Stimulated activated CD4-positive, alpha-beta T cell treated with anti-CD3 and anti-CD28 coated beads, Interleukin-12 subunit alpha, Interleukin-12 subunit beta, amount 100 ng/mL, for 48 hours (primary cell): ENCODE measurements at regions not wholly inside any gene's neighbourhood (a gene's known extent, or its start where the extent isn't known, plus 50 kb on each side); places are given as distances from the start of the nearest gene placed in this dataset.
"Not testable (repeated sequence)": the region's sequence is repeated elsewhere in the genome, so short reads cannot be mapped to it uniquely, and the experiment has no call there.

Source experiments
- DNase-seq, 3 donors: peaks; one replicate each; pipeline ENCODE4 v3.0.0-alpha.2; 2020; ENCODE audit warnings: low read depth in 2 of 3, low spot score in 1 of 3

DNA sequence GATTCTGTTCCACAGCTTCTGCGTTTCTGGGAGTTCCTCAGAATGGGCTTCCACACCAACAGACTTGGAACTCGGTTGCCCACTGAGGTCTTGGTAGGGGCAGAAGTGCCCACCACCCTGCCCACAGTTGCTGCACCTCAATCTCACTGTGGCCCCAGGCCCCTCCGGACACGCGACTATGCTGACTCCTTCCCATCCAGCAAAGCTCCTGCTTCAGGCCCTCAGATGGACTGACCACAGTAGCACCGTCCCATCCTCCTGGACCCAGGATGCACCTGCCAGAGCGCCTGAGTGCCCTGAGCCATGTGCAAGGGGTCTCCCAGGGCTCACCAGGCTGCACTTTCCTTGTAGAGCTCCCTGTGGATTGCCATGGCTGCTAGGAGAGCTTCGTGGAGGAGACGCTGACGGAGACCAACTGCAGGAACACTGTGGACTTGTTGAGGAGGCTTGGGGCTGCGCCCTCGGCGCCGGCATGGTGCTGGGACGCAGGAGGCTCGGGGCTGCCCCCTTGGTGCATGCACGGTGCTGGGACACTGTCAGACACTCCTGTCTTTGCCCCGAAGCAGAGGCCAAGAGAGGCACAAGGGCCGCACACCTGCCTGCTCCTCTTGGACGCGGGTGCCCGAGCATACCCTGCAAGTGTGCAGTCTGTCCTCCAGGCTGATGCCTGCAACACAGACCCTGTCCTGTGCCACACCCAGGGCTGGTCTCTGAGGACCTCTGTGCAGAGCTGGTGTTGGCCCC lies 201.3 kb downstream of the LIPI start:
- DNase-seq = not testable (repeated sequence)

DNA sequence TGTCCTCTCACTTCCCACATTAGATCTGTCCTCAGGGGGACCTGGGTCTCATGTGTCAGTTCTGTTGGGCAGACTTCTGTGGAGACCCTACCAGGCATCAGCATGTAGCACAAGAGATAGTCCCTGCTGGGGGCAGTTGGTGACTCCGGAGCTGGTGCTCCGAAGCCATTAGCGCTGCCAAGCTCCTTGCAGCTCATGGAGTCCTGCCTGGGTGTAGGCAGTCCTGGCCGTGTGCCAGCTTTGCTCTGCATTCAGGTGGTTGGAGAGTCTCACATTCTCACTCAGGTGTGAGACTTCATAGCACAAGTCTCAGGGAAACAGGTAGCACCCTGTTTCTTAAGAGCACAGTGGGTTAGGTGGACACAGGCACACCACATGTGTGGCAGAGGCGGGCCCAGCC lies 202.3 kb downstream of the LIPI start:
- not testable (repeated sequence) for DNase-seq

DNA sequence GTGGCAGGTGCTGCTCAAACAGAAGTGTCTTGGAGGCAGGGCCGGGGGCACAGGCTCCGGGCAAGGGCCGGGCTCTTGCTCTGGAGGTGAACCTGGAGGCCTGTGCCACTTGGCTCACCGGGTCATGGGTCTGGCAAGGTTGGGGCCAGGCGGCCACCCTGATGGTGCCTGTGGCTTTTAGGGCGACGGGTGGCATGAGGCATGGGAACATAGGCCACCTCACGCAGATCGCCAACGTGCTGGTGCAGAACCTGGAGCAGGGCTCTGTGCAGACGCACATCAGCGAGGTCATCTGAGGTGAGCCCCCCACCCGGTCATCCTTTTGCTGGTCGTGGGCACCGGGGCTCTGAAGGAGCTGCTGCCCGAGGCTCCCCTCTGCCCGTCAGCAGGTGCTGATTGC lies 202.7 kb downstream of the LIPI start:
- not testable (repeated sequence) for DNase-seq

DNA sequence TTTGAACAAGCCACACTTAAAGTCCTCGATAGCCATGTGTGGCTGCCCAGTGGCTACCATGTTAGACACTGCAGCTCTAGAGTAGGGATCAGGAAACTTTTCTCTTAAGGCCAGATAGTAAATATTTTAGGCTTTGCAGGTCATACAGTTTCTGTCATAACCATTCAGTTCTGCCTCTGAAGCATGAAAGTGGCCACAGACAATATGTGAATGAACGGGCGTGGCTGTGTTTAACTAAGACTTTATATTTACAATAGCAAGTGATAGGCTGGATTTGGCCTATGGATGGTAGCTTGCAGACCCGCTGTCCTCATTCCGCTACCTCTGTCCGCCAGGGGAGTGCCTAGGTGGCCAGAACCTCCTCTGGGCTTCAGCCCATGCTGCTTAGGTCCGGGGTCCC lies 204.6 kb downstream of the LIPI start:
- not testable (repeated sequence) for DNase-seq

DNA sequence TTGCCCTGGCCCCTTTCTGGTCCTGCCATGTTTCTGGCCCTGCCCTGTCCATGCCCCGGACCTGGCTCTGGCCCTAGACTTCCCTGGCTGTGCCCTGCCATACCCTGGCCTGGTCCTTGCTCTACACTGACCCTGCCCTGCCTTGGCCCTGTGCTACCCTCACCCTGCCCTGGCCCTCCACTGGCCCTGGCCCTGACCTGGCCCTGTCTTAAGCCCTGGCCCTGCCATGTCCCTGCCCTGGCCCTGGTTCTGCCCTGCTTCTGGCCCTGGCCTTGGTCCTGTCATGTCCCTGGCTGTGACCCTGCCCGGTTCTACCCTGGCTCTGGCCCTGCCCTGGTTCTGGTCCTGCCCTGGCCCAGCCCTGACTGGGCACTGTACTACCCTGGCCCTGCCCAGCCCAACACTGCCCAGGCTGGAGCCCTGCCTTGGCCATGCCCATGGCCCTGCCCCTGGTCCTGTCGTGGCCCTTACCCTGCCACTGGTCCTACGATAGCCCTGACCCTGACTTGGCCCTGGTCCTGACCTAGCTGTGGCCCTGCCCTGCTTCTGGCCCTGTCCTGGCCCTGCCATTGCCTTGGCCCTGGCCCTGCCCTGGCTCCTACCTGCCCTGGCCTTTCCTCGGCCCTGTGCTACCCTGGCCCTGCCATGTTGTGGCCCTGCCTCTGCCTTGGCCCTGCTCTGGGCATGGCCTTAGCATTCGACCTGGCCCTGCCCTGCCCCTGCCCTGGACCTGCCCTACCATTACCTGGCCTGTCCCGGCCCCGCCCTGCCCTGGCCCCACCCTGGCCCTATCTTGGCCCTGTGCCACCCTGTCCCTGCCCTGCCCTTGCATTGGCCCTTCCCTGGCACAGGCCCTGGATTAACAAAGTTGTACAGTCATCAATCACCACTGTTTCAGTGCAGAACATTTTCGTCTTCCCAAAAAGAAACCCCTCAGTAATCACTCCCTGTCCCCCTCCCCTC lies 223.5 kb downstream of the LIPI start:
- DNase-seq = not testable (repeated sequence)

DNA sequence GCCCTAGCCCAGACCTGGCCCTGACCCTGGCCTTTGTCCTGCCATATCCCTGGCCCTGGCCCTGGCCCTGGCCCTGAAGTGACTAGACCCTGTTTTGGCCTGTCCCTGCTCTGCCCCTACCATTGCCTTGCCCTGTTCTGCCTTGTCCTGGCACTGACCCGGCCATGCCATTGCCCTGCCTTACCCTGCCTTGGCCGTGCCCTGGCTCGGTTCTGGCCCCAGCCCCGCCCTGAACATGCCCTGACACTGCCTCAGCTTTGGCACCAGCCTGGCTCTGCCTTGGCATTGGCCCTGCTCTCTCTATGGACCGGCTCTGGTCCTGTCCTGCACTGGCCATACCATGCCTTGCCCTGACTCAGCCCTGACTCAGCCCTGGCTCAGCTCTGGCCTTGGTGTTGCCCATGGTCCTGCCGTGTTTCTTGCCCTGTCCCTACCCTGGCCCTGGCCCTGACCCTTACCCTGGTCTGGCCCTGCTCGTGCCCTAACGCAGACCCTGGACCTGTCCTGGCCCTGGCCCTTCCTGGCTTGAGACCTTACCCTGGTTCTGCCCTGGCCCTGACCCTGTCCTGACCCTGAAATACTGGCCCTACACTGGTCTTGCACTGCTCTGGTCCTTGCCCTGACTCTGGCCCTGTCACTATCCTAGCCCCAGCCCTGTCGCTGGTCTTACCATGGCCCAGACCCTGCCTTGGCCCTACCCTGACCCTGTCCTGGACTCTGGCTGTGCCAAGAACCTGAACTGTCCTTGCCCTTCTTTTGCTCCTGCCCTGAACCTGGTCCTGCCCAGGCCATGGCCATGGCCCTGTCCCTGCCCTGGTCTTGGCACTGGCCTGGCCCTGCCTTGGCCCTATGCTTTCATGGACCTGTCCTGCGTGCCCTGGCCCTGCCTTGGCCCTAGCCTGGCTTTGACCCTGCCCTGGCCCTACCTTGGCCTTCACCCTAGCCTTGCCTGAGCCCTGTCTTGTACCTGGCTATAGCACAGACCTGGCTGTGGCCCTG lies 224.6 kb downstream of the LIPI start:
- not testable (repeated sequence) for DNase-seq

DNA sequence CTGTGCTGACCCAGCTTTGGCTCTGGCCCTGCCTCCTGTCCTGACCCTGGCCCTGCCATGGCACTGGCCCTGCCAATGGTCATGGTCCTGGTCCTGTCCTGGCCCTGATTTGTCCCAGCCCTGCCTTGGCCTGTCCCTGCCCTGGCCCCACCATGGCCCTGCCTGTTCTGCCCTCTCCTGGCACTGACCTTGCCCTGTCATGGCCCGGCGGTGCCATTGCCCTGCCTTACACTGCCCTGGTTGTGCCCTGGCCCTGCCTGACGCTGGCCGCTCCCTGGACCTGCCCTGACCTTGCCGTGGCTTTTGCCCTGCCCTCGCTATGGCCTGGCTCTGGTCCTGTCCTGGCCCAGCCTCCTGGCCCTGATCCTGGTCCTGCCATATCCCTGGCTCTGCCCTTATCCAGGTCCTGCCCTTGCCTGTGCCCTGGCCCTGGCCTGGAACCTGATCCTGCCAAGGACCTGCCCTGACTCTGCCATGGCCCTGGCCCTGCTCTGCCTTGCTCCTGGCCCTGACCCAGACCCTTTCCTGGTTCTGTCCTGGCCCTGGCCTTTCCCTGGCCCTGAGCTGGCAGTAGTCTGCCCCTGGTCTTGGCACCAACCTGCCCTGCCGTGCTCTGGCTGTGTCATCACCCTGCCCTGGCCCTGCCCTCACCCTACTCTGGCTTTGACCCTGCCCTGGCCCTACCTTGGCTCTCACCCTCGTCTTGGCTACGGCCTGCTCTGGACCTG lies 225.5 kb downstream of the LIPI start:
- DNase-seq = not testable (repeated sequence)

DNA sequence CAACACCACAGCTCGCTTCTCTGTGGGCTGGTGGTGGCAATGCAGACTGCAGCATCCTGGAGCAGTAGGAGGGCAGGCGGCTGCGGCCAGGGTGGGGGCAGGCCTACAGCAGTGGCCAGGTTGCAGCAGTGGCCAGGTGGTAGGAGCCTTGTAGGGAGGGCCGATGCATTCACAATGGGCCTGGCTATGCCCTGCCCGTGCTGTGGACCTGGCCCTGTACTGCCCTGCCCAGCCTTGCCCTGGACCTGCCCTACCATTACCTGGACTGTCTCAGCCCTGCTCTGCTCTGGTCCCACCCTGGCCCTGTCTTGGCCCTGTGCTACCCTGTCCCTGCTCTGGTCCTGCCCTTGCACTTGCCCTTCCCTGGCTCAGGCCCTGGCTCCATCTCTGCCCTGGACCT lies 226.0 kb downstream of the LIPI start:
- not testable (repeated sequence) for DNase-seq

DNA sequence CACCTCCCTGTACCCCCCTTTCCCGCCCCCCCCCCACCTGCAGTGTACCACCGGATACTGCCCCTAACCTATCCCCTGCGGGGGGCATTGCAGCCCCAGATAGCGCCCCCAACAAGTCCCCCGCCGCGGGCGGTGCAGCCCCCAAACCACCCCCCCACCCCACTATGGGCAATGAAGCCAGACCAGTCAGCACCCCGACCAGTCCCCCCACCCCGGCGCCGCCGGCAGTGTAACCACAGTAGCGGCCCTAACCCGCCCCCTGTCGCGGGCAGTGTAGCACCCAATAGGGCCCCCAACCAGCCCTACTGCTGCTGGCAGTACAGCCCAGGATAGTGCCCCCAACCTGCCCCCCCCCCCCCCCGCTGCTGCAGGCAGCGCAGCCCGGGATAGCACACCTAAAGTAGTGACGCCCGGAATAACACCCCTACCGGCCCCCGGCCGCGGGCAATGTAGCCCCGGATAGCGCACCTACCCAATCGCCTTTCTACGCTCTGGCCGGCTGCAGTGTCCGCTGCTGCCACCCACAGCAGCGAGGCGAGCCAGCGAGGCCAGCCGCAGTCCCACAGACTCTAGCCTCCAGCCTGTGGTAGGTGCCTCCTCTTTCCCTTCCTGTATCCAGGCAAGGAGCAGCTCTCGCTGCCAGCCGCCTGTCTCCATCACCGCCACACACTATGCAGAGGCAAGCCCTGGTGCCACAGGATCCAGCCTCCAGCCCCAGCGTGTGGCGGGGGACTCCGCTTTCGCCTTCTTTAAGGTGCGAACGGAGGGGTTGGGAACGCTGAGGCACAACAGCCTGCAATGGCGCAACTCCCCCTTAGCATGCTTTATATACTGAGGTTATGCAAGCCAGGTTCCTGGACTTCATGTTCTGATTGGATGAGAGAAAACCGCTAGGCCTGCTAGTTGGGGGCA lies 229.3 kb downstream of the LIPI start:
- DNase-seq = not testable (repeated sequence)

DNA sequence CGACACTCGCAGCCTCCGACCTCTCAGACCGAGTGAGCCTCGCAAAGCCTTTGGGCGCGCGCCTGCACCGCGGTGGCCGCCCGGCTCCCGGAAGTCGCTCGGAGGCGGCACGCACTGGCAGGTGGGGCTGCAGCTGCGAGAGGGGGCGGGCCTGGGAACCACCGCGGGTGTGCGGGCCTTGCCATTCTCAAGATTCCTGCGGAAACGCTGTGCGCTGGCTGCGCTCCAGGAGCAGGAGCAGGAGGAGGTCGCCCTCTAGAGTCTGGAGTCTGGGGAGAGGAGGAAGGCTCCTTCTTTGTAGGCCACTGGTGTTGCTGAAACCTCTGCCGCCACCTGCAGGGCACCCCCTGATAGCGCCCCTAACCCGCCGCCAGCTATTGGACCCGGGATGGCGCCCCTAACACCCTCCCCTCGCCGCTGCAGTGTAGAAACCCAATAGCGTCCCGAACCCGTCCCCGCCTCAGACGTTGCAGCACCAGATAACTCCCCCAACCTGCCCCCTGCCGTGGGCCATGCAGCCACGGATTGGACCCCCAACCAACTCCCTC lies 230.6 kb downstream of the LIPI start:
- DNase-seq = peak; percentile 5 to 40 (median 35)

DNA sequence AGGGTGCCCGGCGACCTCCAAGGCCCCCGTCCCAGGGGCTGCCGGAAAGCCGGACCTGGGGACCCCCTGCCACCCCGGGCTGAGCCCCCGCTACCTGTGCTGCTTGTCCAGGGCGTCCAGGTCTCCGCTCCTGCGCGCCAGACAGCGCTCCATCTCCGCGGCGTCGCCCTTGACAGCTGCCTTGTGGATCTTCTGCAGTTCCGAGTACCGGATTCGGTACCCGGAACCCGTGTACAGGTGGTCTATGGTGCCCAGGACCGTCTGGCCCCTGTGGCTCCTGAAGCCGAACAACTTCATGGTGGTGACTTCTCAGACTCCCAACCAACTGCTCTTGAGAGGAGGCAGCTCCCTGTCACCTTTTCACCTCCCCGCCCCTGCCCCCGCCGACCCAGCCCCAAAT lies 231.1 kb downstream of the LIPI start:
- not testable (repeated sequence) for DNase-seq

DNA sequence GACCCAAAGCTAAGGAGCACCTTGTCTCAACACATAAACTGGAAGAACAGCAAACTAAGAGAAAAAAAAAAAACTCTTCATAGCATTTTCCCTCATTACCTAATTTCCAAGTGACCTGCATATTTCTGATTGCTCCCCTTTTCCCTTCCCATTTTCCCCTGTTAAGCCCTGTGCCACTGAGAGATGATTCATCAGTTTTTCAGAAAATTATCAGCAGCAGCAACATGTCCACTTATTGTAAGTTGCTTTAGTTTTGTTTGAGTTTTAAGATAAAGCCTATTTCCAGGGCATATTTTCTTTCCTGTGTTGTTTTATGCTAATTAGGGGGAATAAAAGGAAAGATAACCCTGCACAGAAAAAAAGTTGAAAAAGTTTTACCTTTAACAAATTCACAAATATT lies 236.2 kb downstream of the LIPI start:
- not testable (repeated sequence) for DNase-seq

DNA sequence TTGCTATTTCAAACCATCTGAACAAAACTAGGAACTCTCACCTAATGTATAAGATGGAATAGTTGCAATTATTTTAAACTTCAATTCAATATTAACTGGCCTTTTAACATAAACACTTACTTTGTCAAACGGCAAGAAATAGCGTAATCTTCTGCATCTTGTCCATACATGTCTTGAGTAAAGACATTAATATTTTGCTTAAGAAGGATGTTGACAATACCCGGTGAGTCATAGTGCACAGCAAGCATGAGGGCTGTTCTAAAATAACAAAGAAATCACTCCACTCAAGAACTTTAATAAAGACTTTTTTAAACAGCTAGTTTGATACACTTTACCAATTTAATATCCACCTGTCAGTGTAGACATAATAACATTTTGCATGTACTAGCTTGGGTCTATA lies 240.9 kb downstream of the LIPI start:
- not testable (repeated sequence) for DNase-seq

DNA sequence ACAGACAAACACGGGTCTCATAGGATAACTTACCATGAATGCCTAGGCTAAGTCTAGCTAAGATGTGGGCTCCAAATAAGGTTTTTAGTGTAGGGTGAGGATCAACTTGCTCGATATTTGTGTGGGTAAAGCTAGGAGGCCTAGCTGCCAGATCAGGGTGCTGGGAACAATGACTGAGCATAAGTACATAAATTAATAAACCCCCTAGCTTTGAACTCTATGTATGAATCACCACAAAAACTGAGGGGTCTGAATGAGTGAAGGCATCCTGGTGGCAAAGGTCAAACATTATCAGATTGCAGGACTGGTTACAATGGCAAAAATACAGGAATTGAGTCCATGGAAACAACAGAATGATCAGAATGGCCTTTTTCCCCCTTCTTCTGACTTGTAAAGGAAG lies 241.8 kb downstream of the LIPI start:
- not testable (repeated sequence) for DNase-seq

DNA sequence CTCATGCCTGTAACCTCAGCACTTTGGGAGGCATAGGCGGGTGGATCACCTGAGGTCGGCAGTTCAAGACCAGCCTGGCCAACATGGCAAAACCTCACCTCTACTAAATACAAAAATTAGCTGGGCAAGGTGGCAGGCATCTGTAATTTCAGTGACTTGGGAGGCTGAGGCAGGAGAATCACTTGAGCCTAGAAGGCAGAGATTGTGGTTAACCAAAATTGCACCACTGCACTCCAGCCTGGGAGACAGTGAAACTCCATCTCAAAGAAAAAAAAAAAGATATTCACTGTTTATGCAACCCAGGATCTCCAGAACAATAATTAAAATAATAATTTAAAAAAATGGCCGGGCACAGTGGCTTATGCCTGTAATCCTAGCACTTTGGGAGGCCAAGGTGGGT lies 247.5 kb downstream of the LIPI start:
- DNase-seq = not testable (repeated sequence)

DNA sequence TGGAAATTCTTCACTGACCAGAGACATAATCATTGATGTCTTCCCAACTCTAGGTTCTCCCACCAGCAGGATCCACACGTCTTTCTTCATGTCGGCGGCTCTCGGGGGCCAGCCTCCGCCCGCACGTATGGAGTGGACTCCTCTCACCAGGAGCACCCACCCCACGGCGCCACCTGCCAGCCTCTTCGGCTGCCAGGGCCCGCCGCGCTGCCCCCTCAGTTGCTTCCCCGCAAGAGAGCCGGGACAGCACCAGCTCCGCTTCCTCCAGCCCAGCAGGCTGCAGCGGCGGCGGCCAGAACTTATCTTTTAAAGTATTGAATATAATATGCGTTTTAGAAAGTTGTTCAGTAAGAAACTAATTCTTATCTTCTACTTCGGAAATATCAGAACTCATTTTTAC lies 273.5 kb downstream of the LIPI start:
- DNase-seq = no peak

DNA sequence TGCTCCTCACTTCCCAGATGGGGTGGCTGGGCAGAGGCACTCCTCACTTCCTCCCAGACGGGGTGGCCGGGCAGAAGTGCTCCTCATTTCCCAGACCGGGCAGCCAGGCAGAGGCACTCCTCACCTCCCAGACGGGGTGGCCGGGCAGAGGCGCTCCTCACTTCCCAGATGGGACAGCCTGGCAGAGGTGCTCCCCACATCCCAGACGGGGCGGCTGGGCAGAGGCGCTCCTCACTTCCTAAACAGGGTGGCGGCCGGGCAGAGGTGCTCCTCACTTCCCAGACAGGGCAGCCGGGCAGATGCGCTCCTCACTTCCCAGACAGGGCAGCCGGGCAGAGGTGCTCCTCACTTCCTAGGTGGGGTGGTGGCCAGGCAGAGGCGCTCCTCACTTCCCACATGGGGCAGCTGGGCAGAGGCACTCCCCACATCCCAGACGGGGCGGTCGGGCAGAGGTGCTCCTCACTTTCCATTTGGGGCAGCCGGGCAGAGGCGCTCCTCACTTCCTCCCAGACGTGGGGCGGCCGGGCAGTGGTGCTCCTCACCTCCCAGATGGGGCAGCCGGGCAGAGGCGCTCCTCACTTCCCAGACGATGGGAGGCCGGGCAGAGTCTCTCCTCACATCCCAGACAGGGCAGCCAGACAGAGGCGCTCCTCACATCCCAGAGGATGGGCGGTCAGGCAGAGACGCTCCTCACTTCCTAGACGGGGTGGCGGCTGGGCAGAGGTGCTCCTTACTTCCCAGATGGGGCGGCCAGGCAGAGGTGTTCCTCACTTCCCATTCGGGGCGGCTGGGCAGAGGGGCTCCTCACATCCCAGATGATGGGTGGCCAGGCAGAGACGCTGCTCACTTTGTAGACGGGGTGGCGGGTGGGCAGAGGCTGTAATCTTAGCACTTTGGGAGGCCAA lies 274.5 kb downstream of the LIPI start:
- not testable (repeated sequence) for DNase-seq
